ENCODE measurements at regions not wholly inside any gene's neighbourhood (a gene's known extent, or its start where the extent isn't known, plus 50 kb on each side); places are given as distances from the start of the nearest gene placed in this dataset.

DNA sequence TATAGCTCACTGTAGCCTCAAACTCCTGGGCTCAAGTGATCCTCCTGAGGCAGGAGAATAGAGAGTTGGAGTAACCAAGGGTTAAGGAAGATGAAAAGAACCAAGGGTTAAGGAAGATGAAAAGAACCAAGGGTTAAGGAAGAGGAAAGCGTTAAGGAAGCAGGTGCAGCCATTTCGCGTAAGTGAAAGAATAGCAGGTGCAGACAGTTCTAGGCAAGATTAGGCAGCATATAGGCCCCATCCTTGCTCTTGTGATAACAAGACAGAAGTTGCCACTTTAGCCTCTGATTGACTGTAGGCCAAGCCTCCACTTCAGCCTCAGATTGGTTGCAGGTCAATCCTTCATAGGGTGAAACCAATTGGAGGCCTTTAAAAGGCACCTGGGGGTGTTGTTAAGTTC, 677.4 kb downstream of the PDCD6IP start:
- Mint-ChIP-seq H3K27me3 (ENCODE audit: insufficient read depth, low read depth, poor library complexity) (no peaks in the 10 kb centered on the region), H3K4me3 (no peak overlapping the region), H3K36me3 (ENCODE audit: low read depth) (no peaks in the 10 kb centered on the region), H3K9me3 (peaks cover 11% of the 10 kb centered on the region; the same call in 2 of the 3 replicates), H3K27ac (no peak overlapping the region), H3K4me1 (no peaks in the 10 kb centered on the region)
- Histone ChIP-seq H2AFZ (no peak overlapping the region), H3K9me2 (ENCODE audit: insufficient read depth) (no peaks in the 10 kb centered on the region), H3K4me1 (ENCODE audit: insufficient read depth) (no peaks in the 10 kb centered on the region), H3K36me3 (ENCODE audit: insufficient read depth) (no peaks in the 10 kb centered on the region), H4K20me1 (replicated peaks; ENCODE audit: insufficient read depth) (no peaks in the 10 kb centered on the region), H3K27me3 (ENCODE audit: insufficient read depth) (no peaks in the 10 kb centered on the region), H3K79me2 (replicated peaks; ENCODE audit: insufficient read depth) (no peaks in the 10 kb centered on the region), H3F3A (replicated peaks; ENCODE audit: low read depth) (no peaks in the 10 kb centered on the region), H3K27ac (ENCODE audit: low read depth) (no peak overlapping the region), H3K4me2 (no peak overlapping the region), H3K4me3 (no peak overlapping the region)
- DNase-seq (ENCODE audit: low spot score): no peak
- TF ChIP-seq, protein P1, sequence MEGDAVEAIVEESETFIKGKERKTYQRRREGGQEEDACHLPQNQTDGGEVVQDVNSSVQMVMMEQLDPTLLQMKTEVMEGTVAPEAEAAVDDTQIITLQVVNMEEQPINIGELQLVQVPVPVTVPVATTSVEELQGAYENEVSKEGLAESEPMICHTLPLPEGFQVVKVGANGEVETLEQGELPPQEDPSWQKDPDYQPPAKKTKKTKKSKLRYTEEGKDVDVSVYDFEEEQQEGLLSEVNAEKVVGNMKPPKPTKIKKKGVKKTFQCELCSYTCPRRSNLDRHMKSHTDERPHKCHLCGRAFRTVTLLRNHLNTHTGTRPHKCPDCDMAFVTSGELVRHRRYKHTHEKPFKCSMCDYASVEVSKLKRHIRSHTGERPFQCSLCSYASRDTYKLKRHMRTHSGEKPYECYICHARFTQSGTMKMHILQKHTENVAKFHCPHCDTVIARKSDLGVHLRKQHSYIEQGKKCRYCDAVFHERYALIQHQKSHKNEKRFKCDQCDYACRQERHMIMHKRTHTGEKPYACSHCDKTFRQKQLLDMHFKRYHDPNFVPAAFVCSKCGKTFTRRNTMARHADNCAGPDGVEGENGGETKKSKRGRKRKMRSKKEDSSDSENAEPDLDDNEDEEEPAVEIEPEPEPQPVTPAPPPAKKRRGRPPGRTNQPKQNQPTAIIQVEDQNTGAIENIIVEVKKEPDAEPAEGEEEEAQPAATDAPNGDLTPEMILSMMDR (conservative IDR thresholded peaks at IDR 0.05; ENCODE audit: low read depth in 2 of 2): no peak
- TF ChIP-seq STAT1 (IDR thresholded peaks at IDR 0.05; ENCODE audit: unreplicated experiment) (no peak), CREB1 (CRISPR knock-in tag; IDR thresholded peaks at IDR 0.05; ENCODE audit: low read depth) (no peak), EZH2phosphoT487 (IDR thresholded peaks at IDR 0.05; ENCODE audit: unreplicated experiment) (no peak), POLR2AphosphoS5 (IDR thresholded peaks at IDR 0.05; ENCODE audit: low read depth) (no peak)
- TF ChIP-seq, protein P2, sequence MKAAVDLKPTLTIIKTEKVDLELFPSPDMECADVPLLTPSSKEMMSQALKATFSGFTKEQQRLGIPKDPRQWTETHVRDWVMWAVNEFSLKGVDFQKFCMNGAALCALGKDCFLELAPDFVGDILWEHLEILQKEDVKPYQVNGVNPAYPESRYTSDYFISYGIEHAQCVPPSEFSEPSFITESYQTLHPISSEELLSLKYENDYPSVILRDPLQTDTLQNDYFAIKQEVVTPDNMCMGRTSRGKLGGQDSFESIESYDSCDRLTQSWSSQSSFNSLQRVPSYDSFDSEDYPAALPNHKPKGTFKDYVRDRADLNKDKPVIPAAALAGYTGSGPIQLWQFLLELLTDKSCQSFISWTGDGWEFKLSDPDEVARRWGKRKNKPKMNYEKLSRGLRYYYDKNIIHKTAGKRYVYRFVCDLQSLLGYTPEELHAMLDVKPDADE (IDR thresholded peaks at IDR 0.05): no peak
- no peak for ATAC-seq

DNA sequence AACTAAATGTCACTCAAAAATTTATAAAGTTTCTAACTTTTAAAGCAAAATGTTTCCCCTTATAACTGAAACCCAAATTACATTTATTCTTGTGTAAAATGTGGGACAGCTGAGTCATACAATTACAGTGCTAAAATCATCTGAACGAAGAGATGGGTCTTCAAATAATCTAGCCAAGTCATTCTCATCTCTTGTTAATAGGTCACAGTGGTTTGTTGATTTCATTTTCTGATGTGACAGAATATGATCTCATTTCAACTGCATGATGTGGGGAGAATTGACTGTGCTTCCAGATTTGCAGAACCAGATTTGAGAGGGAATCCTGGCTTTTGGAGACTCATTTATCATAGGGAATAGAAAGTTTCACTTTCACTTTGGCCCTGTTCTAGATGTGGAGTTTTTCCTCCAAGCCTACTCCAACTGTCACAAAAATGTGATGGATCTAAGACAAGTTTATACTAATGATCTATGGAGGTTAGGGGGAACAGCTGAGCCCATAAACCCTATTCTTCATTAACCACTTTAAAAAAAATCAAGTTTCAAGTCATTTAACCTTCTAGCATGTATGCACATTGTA, 685.0 kb downstream of the PDCD6IP start:
- ATAC-seq (no peak), DNase-seq (ENCODE audit: low spot score) (no peak)
- no peak overlapping the region for H2AFZ ChIP-seq
- Mint-ChIP-seq H3K27me3 (ENCODE audit: insufficient read depth, low read depth, poor library complexity) (no peaks in the 10 kb centered on the region), H3K27ac (no peak overlapping the region), H3K9me3 (no peaks in the 10 kb centered on the region; the same call in 2 of the 3 replicates), H3K36me3 (ENCODE audit: low read depth) (no peaks in the 10 kb centered on the region; the same call in 2 of the 3 replicates), H3K4me1 (no peaks in the 10 kb centered on the region), H3K4me3 (no peak overlapping the region)
- no peaks in the 10 kb centered on the region for H3K27me3 ChIP-seq (ENCODE audit: insufficient read depth)
- no peaks in the 10 kb centered on the region for H3F3A ChIP-seq (replicated peaks; ENCODE audit: low read depth)
- H3K27ac ChIP-seq (ENCODE audit: low read depth): no peak overlapping the region
- H4K20me1 ChIP-seq (replicated peaks; ENCODE audit: insufficient read depth): no peaks in the 10 kb centered on the region
- H3K79me2 ChIP-seq (replicated peaks; ENCODE audit: insufficient read depth): no peaks in the 10 kb centered on the region
- no peak overlapping the region for H3K4me2 ChIP-seq
- no peaks in the 10 kb centered on the region for H3K36me3 ChIP-seq (ENCODE audit: insufficient read depth)
- H3K9me2 ChIP-seq (ENCODE audit: insufficient read depth): peaks cover 4% of the 10 kb centered on the region; the same call in 1 of the 2 replicates
- H3K4me3 ChIP-seq: no peak overlapping the region
- H3K4me1 ChIP-seq (ENCODE audit: insufficient read depth): no peaks in the 10 kb centered on the region
- TF ChIP-seq STAT1 (IDR thresholded peaks at IDR 0.05; ENCODE audit: unreplicated experiment): no peak
- no peak for TF ChIP-seq ZNF331 (CRISPR knock-in tag; IDR thresholded peaks at IDR 0.05; ENCODE audit: low read depth)
- TF ChIP-seq EZH2phosphoT487 (IDR thresholded peaks at IDR 0.05; ENCODE audit: unreplicated experiment): no peak
- no peak for TF ChIP-seq JUNB (IDR thresholded peaks at IDR 0.05; ENCODE audit: unreplicated experiment)
- TF ChIP-seq, protein P3, sequence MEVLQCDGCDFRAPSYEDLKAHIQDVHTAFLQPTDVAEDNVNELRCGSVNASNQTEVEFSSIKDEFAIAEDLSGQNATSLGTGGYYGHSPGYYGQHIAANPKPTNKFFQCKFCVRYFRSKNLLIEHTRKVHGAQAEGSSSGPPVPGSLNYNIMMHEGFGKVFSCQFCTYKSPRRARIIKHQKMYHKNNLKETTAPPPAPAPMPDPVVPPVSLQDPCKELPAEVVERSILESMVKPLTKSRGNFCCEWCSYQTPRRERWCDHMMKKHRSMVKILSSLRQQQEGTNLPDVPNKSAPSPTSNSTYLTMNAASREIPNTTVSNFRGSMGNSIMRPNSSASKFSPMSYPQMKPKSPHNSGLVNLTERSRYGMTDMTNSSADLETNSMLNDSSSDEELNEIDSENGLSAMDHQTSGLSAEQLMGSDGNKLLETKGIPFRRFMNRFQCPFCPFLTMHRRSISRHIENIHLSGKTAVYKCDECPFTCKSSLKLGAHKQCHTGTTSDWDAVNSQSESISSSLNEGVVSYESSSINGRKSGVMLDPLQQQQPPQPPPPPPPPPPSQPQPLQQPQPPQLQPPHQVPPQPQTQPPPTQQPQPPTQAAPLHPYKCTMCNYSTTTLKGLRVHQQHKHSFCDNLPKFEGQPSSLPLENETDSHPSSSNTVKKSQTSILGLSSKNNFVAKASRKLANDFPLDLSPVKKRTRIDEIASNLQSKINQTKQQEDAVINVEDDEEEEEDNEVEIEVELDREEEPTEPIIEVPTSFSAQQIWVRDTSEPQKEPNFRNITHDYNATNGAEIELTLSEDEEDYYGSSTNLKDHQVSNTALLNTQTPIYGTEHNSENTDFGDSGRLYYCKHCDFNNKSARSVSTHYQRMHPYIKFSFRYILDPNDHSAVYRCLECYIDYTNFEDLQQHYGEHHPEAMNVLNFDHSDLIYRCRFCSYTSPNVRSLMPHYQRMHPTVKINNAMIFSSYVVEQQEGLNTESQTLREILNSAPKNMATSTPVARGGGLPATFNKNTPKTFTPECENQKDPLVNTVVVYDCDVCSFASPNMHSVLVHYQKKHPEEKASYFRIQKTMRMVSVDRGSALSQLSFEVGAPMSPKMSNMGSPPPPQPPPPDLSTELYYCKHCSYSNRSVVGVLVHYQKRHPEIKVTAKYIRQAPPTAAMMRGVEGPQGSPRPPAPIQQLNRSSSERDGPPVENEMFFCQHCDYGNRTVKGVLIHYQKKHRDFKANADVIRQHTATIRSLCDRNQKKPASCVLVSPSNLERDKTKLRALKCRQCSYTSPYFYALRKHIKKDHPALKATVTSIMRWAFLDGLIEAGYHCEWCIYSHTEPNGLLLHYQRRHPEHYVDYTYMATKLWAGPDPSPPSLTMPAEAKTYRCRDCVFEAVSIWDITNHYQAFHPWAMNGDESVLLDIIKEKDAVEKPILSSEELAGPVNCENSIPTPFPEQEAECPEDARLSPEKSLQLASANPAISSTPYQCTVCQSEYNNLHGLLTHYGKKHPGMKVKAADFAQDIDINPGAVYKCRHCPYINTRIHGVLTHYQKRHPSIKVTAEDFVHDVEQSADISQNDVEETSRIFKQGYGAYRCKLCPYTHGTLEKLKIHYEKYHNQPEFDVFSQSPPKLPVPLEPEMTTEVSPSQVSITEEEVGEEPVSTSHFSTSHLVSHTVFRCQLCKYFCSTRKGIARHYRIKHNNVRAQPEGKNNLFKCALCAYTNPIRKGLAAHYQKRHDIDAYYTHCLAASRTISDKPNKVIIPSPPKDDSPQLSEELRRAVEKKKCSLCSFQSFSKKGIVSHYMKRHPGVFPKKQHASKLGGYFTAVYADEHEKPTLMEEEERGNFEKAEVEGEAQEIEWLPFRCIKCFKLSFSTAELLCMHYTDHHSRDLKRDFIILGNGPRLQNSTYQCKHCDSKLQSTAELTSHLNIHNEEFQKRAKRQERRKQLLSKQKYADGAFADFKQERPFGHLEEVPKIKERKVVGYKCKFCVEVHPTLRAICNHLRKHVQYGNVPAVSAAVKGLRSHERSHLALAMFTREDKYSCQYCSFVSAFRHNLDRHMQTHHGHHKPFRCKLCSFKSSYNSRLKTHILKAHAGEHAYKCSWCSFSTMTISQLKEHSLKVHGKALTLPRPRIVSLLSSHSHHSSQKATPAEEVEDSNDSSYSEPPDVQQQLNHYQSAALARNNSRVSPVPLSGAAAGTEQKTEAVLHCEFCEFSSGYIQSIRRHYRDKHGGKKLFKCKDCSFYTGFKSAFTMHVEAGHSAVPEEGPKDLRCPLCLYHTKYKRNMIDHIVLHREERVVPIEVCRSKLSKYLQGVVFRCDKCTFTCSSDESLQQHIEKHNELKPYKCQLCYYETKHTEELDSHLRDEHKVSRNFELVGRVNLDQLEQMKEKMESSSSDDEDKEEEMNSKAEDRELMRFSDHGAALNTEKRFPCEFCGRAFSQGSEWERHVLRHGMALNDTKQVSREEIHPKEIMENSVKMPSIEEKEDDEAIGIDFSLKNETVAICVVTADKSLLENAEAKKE (CRISPR knock-in tag; IDR thresholded peaks at IDR 0.05): no peak
- TF ChIP-seq, protein P1 (conservative IDR thresholded peaks at IDR 0.05; ENCODE audit: low read depth in 2 of 2): no peak
- TF ChIP-seq EZH2 (IDR thresholded peaks at IDR 0.05; ENCODE audit: low read depth, unreplicated experiment): no peak

Measured in GM23338 (cell line).